Left ventricle myocardium inferior (tissue), 1 donor: ENCODE measurements at regions not wholly inside any gene's neighbourhood (a gene's known extent, or its start where the extent isn't known, plus 50 kb on each side); places are given as distances from the start of the nearest gene placed in this dataset.

ENCODE experiments used
- DNase-seq: peaks from one replicate; pipeline ENCODE4 v3.0.0-alpha.2; 2020
- H3K27ac ChIP-seq: fragments of 200-600 bp; replicated peaks from 2 replicates; pipeline ENCODE4 v1.8.0; 2021
- H3K27me3 ChIP-seq: fragments of 200-600 bp; 2 replicates; pipeline ENCODE4 v1.8.0; 2021; ENCODE audit warnings: low read depth
- H3K36me3 ChIP-seq: fragments of 200-600 bp; 2 replicates; pipeline ENCODE4 v1.8.0; 2021
- H3K4me1 ChIP-seq: fragments of 200-600 bp; 2 replicates; pipeline ENCODE4 v1.8.0; 2021
- H3K4me3 ChIP-seq: fragments of 200-600 bp; 2 replicates; pipeline ENCODE4 v1.8.0; 2021; ENCODE audit warnings: mild to moderate bottlenecking, moderate library complexity
- H3K9me3 ChIP-seq: fragments of 200-600 bp; replicated peaks from 2 replicates; pipeline ENCODE4 v1.8.0; 2021
- intact Hi-C: fragments of 100-400 bp; cut with micrococcal nuclease; formaldehyde crosslinking; loops from one replicate; pipeline ENCODE4 v1.11.0; 2022
- TF ChIP-seq, protein P1 (sequence below): fragments of 200-600 bp; IDR thresholded peaks from 2 replicates; pipeline ENCODE4 v1.8.0; 2021; ENCODE audit warnings: antibody characterized with exemption, mild to moderate bottlenecking, borderline replicate concordance
- donor health status: DM: no; HTN: yes; CAD: no; lungs with severe emphysema.

DNA sequence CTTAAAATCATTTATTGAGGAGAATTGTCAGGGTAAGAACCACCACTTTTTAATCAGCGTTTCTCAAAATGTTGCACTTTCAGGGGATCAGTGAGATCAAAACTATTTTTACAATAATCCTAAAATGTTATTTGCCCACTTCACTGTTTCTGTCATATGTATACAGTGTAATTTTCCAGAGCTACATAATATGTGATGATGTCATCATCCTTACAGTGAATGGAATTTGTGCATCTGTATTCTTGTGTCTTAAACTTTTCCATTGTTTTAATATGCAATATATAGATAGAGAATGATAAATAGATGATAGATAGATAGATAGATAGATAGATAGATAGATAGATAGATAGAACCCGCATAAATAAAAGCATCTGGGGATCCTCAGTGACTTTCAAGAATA is 518.0 kb downstream of the ADCYAP1 start:
- intact Hi-C loops = no loop called here
- no peak overlapping the region for H3K4me3 ChIP-seq
- no peak for DNase-seq

DNA sequence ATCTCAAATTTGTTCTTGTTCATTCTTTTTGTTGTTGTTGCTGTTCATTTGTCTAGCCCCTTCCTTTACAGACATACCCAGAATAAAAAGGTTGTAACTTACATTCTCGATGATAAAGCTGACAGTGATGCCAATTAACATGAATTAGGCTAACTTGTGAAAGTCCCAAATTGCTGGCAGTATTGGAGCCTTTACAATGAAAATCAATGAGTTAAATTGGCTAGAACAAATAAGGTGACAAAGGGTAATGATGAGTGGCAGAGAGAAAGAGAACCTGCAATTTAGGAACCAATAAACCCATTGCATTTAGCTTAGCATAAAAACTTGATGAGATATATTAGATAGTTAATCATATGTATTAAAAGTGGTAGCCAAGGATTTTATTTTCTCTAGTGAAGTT is 521.0 kb downstream of the ADCYAP1 start:
- intact Hi-C loops = no loop called here
- peaks cover 4% of the 10 kb centered on the region for H3K27me3 ChIP-seq

More for the DNA sequence above, 518.0 kb downstream of the ADCYAP1 start:
- no peak overlapping the region for H3K27ac ChIP-seq
- H3K4me1 ChIP-seq = no peaks in the 10 kb centered on the region
- TF ChIP-seq, protein P1, sequence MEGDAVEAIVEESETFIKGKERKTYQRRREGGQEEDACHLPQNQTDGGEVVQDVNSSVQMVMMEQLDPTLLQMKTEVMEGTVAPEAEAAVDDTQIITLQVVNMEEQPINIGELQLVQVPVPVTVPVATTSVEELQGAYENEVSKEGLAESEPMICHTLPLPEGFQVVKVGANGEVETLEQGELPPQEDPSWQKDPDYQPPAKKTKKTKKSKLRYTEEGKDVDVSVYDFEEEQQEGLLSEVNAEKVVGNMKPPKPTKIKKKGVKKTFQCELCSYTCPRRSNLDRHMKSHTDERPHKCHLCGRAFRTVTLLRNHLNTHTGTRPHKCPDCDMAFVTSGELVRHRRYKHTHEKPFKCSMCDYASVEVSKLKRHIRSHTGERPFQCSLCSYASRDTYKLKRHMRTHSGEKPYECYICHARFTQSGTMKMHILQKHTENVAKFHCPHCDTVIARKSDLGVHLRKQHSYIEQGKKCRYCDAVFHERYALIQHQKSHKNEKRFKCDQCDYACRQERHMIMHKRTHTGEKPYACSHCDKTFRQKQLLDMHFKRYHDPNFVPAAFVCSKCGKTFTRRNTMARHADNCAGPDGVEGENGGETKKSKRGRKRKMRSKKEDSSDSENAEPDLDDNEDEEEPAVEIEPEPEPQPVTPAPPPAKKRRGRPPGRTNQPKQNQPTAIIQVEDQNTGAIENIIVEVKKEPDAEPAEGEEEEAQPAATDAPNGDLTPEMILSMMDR = no peak
- H3K27me3 ChIP-seq = peaks cover 3% of the 10 kb centered on the region
- no peaks in the 10 kb centered on the region for H3K36me3 ChIP-seq
- no peaks in the 10 kb centered on the region for H3K9me3 ChIP-seq

GRCh38 chr18:1435487-1435886 is 530.8 kb downstream of the ADCYAP1 start:
- no peaks in the 10 kb centered on the region for H3K27me3 ChIP-seq
- intact Hi-C loops = no loop called here
- no peaks in the 10 kb centered on the region for H3K36me3 ChIP-seq
- no peaks in the 10 kb centered on the region for H3K4me1 ChIP-seq
- H3K9me3 ChIP-seq = no peaks in the 10 kb centered on the region
- H3K27ac ChIP-seq = no peak overlapping the region
- no peak overlapping the region for H3K4me3 ChIP-seq
- TF ChIP-seq, protein P1 = no peak
- DNase-seq = no peak

More for the DNA sequence above, 521.0 kb downstream of the ADCYAP1 start:
- H3K9me3 ChIP-seq = no peaks in the 10 kb centered on the region
- no peak overlapping the region for H3K27ac ChIP-seq
- H3K36me3 ChIP-seq = no peaks in the 10 kb centered on the region
- H3K4me3 ChIP-seq = no peak overlapping the region
- DNase-seq = no peak
- TF ChIP-seq, protein P1 = no peak
- no peaks in the 10 kb centered on the region for H3K4me1 ChIP-seq

- H3K27me3 ChIP-seq = no peaks in the 10 kb centered on the region
- intact Hi-C loops = no loop called here
- H3K27ac ChIP-seq = no peak overlapping the region
- H3K4me3 ChIP-seq = no peak overlapping the region
- no peak for DNase-seq
- H3K4me1 ChIP-seq = no peaks in the 10 kb centered on the region
- no peaks in the 10 kb centered on the region for H3K36me3 ChIP-seq
- H3K9me3 ChIP-seq = no peaks in the 10 kb centered on the region
- TF ChIP-seq, protein P1 = no peak
Observed at GRCh38 chr18:1436199-1436598, 531.5 kb downstream of the ADCYAP1 start.

GRCh38 chr18:1438458-1438910 is 533.8 kb downstream of the ADCYAP1 start:
- DNase-seq = no peak
- no peak overlapping the region for H3K4me3 ChIP-seq
- no peak overlapping the region for H3K27ac ChIP-seq
- TF ChIP-seq, protein P1 = no peak
- no peaks in the 10 kb centered on the region for H3K36me3 ChIP-seq
- H3K27me3 ChIP-seq = no peaks in the 10 kb centered on the region
- intact Hi-C loops = no loop called here
- no peaks in the 10 kb centered on the region for H3K9me3 ChIP-seq
- H3K4me1 ChIP-seq = no peaks in the 10 kb centered on the region
